Pulmonary artery endothelial cell (primary cell): ENCODE measurements at regions not wholly inside any gene's neighbourhood (a gene's known extent, or its start where the extent isn't known, plus 50 kb on each side); places are given as distances from the start of the nearest gene placed in this dataset.
A peak's percentile ranks its signal among the peaks of the same experiment; 100 is the strongest.

Experiments
- DNase-seq: peaks from one replicate; pipeline ENCODE4 v3.0.0-alpha.2; 2011; ENCODE audit warnings: low read depth, low spot score

DNA sequence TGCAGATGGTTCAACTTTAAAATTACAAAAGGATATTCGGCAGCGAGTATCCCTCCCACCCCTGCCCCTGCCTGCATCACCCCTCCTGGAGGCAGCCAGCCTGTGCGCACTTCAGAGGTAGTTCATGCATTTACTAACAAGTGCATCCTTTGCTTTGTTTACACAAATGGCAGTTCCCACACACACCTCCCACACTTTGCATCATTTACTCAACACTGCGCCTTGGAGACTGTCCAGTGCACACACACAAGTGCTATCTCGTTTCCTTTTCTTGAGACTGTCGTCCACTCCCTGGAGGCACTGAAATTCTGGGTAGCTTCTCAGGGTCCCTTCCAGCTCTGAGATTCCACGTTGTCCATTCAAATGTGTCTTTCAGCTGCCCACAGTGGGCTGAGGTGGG lies 53.1 kb upstream of the VSX1 start:
- DNase-seq = no peak

GRCh38 chr20:25136056-25136455 lies 54.1 kb upstream of the VSX1 start:
- no peak for DNase-seq

DNA sequence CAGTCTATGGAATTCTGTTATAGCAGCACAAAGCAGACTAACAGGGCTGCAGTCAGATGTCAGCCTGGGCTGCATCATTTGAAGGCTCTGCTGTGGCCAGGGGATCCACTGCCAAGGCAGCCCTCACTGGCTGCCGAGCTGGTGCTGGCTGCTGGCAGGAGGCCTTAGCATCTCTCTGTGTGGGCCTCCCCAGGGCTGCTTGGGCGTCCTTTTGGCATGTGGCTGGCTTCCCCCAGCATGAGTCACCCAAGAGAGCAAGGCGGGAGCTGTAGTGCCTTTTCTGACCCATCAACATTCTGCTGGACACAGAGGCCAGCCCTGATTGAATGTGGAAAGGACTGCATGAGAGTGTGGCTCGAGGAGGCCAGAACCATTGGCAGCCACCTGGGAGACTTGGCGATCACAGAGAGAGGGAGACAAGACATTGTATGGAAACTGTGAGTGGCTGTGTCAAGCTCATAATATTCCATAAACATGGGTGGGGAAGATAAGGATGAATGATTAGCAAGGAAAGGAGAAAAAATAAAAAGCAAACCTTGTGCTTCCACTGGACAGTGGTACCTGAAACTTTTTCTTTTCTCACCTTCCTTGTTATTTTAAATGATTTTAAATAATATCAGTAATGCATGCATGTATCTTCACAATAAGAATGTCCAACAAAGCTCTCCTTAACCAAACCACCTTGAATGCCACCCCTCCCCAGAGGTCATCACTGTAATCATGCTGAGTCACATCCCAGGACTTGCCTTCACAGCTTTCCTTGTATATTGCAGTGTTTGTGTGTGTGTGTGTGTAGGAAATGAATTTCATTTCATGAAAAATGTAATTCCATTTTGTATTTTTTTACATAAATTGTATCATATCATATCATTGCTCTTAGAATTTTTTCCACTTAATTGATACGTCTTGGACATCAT lies 55.0 kb upstream of the VSX1 start:
- peak; percentile 3 for DNase-seq

DNA sequence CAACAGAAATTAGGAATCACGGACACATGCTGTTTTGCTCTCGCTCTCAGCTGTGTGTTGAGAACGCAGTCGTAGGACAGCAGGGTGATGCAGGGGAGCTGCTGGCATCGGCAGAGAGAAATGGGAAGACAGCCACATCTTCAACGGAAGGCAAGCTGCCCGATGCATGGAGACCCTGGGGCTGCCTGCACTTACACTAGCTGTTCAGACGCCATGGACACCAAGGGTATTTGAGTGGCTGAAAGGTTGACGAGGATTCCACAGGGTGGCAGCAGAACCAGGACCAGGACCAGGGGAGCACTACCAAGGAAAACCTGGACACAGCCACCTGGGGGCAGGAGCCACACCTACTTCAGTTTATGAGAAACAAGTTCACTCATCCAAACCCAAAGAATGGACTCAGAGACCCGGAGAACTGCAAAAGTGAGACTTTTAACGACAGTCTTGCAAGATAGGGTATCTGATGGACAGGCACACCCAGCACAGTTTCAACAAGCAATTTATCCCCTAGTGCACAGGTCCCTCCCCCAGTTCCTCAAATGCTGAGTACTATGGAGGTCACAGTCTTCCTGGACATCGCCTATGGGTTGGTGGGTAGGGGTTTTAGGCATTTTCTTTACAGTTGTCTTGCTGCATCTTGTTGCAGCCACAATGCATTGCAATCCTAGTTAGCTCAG lies 56.3 kb upstream of the ENTPD6 start:
- no peak for DNase-seq

DNA sequence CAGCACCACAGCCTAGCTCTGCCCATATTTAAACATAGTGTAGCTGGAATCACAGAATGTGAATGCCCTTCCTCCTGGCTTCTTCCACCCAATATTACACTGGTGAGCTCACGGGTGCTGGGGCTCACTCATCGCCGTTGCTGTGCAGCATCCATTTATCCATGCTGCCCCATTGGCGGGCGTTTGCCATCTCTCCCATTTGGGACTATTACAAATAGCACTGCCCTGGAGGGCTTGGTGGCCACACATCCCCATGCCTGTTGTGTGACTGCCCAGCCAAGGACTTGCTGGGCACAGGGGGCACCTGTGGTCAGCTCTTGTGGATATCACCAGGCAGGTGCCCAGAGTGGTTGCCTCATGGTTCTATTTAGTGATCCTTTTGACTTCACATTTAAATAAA lies 54.5 kb upstream of the ENTPD6 start:
- DNase-seq = no peak

GRCh38 chr20:25142435-25142834 lies 53.1 kb upstream of the ENTPD6 start:
- DNase-seq = no peak

DNA sequence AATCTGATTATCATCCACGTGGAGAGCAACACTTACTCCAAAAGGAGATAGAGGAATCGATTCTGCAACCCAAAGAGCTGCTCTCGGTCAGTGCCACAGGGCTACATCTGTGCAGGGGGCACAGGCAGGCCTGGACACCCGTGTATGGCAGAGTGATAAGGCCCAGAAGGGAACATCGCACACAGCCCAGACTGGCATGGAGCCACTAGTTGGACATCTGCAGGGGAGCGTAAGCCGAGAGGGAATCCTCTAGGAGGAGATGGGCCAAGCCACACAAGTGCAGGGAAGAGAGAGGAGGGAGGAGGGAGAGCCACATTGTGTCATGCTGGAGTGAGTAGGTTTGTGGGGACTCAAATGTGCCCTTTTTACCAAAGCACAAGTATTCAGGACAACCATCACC lies 50.4 kb upstream of the ENTPD6 start:
- no peak for DNase-seq
